Type B pancreatic cell (in vitro differentiated cells): ENCODE measurements at regions not wholly inside any gene's neighbourhood (a gene's known extent, or its start where the extent isn't known, plus 50 kb on each side); places are given as distances from the start of the nearest gene placed in this dataset.
"Not testable (repeated sequence)": the region's sequence is repeated elsewhere in the genome, so short reads cannot be mapped to it uniquely, and the experiment has no call there.

ENCODE experiments used
- DNase-seq: peaks from one replicate; pipeline ENCODE4 v3.0.0; 2021; ENCODE audit warnings: mixed read lengths; ENCODE audit not compliant: unreplicated experiment; ENCODE audit errors: extremely low spot score
- H3K27ac Mint-ChIP-seq: 2 replicates; pipeline ENCODE4 v1.8.0; 2021; ENCODE audit warnings: mild to moderate bottlenecking, mixed read lengths
- H3K27me3 Mint-ChIP-seq: 2 replicates; pipeline ENCODE4 v1.8.0; 2021; ENCODE audit warnings: mixed read lengths
- H3K36me3 Mint-ChIP-seq: 2 replicates; pipeline ENCODE4 v1.8.0; 2021; ENCODE audit warnings: mixed read lengths
- H3K4me1 Mint-ChIP-seq: one replicate; pipeline ENCODE4 v1.8.0; 2021; ENCODE audit warnings: mixed read lengths; ENCODE audit not compliant: unreplicated experiment
- H3K4me3 Mint-ChIP-seq: 2 replicates; pipeline ENCODE4 v1.8.0; 2021; ENCODE audit warnings: mild to moderate bottlenecking, mixed read lengths
- H3K9me3 Mint-ChIP-seq: 2 replicates; pipeline ENCODE4 v1.8.0; 2021; ENCODE audit warnings: mixed read lengths
- TF ChIP-seq, protein P1 (sequence below): fragments of 200-600 bp; sonication (generic); conservative IDR thresholded peaks from 2 replicates; pipeline ENCODE4 v1.5.0; 2021; ENCODE audit warnings: antibody characterized with exemption, mild to moderate bottlenecking

- not testable (repeated sequence) for DNase-seq, H3K9me3 Mint-ChIP-seq, H3K4me1 Mint-ChIP-seq, H3K4me3 Mint-ChIP-seq, H3K27me3 Mint-ChIP-seq, H3K36me3 Mint-ChIP-seq, H3K27ac Mint-ChIP-seq
These were observed 586.0 kb upstream of the PABPC5 start for GRCh38 chrX:90848595-90848994.

DNA sequence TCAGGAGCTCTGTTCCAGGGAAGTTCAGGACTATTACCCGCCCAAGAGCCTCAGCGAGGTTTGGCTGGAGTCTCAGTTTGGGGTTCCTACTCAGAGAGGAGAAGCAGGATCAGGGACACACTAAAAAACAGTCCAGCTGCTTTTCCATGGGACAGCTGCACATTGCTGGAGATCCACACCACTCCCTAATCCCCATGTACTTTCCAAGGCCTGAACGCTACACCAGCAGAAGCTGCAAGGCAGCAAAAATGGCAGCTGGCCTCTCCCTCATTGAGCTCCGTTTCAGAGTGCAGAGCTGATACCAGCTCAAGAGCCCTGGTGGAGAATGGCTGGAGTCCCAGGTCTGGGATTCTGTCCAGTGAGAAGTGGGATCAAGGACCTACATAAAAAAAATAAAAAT lies 551.2 kb upstream of the PABPC5 start:
- TF ChIP-seq, protein P1, sequence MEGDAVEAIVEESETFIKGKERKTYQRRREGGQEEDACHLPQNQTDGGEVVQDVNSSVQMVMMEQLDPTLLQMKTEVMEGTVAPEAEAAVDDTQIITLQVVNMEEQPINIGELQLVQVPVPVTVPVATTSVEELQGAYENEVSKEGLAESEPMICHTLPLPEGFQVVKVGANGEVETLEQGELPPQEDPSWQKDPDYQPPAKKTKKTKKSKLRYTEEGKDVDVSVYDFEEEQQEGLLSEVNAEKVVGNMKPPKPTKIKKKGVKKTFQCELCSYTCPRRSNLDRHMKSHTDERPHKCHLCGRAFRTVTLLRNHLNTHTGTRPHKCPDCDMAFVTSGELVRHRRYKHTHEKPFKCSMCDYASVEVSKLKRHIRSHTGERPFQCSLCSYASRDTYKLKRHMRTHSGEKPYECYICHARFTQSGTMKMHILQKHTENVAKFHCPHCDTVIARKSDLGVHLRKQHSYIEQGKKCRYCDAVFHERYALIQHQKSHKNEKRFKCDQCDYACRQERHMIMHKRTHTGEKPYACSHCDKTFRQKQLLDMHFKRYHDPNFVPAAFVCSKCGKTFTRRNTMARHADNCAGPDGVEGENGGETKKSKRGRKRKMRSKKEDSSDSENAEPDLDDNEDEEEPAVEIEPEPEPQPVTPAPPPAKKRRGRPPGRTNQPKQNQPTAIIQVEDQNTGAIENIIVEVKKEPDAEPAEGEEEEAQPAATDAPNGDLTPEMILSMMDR = no peak
- no peaks in the 10 kb centered on the region for H3K36me3 Mint-ChIP-seq
- H3K27me3 Mint-ChIP-seq = no peaks in the 10 kb centered on the region

DNA sequence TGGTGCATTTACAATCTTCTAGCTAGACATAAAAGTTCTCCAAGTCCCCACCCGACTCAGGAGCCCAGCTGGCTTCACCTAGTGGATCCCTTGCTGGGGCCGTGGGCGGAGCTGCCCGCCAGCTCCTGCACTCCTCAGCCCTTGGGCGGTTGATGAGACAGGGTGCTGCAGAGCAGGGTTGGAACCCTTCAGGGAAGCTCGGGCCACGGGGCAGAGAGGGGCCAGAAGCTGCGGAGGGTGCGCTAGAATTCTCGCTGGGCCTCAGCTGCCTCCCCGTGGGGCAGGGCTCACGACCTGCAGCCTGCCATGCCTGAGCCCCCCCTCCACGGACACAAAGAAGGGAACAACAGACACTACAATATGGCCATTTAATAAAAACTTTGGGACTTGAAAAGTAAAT lies 519.8 kb upstream of the PABPC5 start:
- H3K4me3 Mint-ChIP-seq, H3K27ac Mint-ChIP-seq, H3K27me3 Mint-ChIP-seq, DNase-seq, H3K9me3 Mint-ChIP-seq, H3K4me1 Mint-ChIP-seq, H3K36me3 Mint-ChIP-seq: not testable (repeated sequence)

More for the DNA sequence above, 551.2 kb upstream of the PABPC5 start:
- no peaks in the 10 kb centered on the region for H3K9me3 Mint-ChIP-seq
- H3K4me3 Mint-ChIP-seq = no peak overlapping the region
- DNase-seq = no peak
- H3K27ac Mint-ChIP-seq = no peak overlapping the region
- H3K4me1 Mint-ChIP-seq = no peaks in the 10 kb centered on the region

DNA sequence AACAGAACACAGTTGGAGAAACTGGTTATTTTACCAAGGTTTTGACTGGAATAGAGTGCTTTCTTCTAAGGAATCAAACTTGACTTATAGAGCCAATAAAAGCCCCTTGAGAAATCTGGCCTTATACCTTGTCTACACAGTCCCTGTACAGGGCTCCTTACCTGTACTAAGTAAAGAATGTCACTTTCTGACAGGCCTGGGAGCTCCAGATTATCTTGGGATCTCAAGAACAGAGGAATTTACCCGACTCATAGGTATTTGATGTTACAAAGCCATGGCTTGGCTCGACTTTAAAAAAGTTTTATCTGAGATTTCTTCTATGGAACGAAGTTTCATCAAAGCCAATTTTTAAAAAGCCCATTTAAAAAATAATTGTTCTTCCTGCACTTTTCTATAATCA lies 487.8 kb upstream of the PABPC5 start:
- H3K27me3 Mint-ChIP-seq, DNase-seq, H3K27ac Mint-ChIP-seq, H3K9me3 Mint-ChIP-seq, H3K36me3 Mint-ChIP-seq, H3K4me3 Mint-ChIP-seq, H3K4me1 Mint-ChIP-seq: not testable (repeated sequence)

DNA sequence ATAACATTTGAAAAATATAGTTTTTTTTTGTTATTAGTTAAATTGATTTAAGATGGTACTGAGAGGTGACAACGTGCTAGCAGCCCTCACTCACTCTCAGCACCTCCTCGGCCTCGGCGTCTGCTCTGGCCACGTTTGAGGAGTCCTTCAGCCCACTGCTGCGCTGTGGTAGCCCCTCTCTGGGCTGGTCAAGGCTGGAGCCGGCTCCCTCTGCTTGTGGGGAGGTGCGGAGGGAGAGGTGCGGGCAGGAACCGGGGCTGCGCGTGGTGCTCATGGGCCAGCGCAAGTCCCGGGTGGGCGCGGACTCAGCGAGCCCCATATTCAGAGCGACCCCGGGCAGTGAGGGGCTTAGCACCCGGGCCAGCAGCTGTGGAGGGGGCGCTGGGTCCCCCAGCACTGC lies 439.4 kb upstream of the PABPC5 start:
- not testable (repeated sequence) for H3K36me3 Mint-ChIP-seq, H3K4me3 Mint-ChIP-seq, DNase-seq, H3K27me3 Mint-ChIP-seq, H3K9me3 Mint-ChIP-seq, H3K27ac Mint-ChIP-seq, H3K4me1 Mint-ChIP-seq

DNA sequence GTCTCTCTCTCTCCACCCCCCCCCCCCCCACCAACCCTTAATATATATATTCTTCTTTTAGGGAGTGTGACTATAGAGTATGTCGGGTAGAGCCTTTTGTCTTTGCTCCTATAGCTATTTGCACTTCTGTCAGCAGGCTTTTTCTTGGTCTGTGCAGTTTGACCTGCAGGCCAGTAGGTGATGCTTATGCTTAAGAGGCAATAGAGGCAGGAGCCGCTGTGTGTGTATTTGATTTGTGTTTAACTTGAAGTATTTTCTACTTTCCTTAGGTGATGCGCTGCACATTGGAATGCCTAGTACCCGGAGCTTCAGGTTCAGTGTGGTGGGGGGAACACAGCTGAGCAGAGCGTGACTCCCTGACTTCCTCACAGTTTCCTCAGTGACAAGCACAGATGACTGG lies 416.5 kb upstream of the PABPC5 start:
- not testable (repeated sequence) for H3K27ac Mint-ChIP-seq, DNase-seq, H3K9me3 Mint-ChIP-seq, H3K4me1 Mint-ChIP-seq, H3K27me3 Mint-ChIP-seq, H3K4me3 Mint-ChIP-seq, H3K36me3 Mint-ChIP-seq
- TF ChIP-seq, protein P1 = peak; percentile 38

DNA sequence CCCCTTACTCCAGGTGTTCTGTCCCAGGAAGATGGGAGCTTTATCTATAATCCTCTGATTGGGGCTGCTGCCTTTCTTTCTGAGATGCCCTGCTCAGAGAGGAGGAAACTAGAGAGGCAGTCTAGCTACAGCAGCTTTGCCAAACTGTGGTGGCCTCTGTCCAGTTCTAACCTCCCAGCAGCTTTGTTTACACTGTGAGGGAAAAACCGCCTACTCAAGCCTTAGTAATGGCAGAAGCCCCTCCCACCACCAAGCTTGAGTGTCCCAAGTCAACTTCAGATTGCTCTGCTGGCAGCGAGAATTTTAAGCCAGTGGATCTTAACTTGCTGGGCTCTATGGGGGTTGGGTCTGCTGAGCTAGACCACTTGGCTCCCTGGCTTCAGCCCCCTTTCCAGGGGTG lies 394.9 kb upstream of the PABPC5 start:
- no peaks in the 10 kb centered on the region for H3K27me3 Mint-ChIP-seq
- no peaks in the 10 kb centered on the region for H3K4me1 Mint-ChIP-seq
- no peak overlapping the region for H3K4me3 Mint-ChIP-seq
- no peaks in the 10 kb centered on the region for H3K9me3 Mint-ChIP-seq
- H3K27ac Mint-ChIP-seq = no peak overlapping the region
- DNase-seq = no peak
- TF ChIP-seq, protein P1 = no peak
- H3K36me3 Mint-ChIP-seq = no peaks in the 10 kb centered on the region

DNA sequence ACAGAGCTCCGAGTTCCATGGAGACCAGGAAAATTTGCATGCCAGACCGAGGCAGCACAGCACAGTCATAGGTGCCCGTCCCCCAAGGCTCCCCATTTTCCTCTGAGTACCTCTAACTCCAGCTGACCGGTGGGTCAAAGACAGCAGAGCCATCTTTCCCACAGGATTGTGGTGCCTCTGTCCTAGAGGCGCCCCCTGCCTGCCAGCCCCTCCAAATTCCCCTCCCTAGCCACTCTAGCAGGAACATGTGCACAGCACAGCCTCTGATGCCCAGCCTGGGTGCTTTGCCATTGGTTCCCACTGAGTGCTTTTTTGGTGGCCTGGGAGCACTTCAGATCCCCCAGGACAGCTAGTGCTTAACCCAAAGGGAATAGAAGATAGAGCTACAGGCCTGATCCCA lies 368.5 kb upstream of the PABPC5 start:
- no peak overlapping the region for H3K4me3 Mint-ChIP-seq
- H3K27me3 Mint-ChIP-seq = no peaks in the 10 kb centered on the region
- H3K4me1 Mint-ChIP-seq = no peaks in the 10 kb centered on the region
- TF ChIP-seq, protein P1 = no peak
- no peak for DNase-seq
- no peak overlapping the region for H3K27ac Mint-ChIP-seq
- H3K9me3 Mint-ChIP-seq = peaks cover 4% of the 10 kb centered on the region
- no peaks in the 10 kb centered on the region for H3K36me3 Mint-ChIP-seq
